ENCODE measurements at regions not wholly inside any gene's neighbourhood (a gene's known extent, or its start where the extent isn't known, plus 50 kb on each side); places are given as distances from the start of the nearest gene placed in this dataset.
"Not testable (repeated sequence)": the region's sequence is repeated elsewhere in the genome, so short reads cannot be mapped to it uniquely, and the experiment has no call there.

DNA sequence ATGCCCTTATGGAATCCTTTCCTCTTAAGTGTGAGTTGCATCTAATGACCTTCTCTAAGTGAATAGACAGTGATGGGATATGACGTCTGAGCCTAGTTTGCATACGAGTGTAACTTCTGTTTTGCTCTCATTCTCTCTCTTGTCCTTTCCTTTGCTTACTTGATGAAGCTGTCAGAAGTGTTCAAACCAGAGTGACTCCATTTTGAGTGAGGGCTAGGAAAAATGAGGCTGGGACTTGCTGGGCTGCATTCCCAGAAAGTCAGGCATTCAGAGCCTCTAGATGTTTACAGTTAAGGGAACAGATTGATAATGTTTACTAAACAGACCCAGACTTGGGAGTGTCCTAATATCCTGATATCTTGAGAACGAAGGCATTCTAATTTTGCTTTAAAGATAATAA, 311.2 kb upstream of the SOX4 start:
- DNase-seq (ENCODE audit: low read depth), result not testable (repeated sequence)

DNA sequence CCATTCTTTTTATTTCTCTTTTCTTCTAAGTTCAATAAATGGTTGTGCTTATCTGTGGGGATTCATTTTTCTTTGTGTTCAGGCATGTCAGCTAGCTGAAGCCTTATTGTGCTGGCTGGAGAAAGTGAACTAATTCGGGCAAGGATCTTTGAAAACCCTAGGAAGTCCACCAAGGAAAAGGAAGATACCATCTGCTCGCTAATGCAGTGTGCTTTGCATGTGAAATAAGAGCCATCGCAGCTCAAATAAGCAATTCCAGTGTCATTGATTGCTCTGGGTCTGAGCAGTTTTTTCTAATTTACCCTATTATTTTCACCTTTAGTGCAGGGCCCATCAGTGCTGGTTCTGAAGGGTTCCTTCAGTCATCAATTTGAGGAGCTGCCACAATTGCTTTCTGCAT, 309.4 kb upstream of the SOX4 start:
- DNase-seq (ENCODE audit: low read depth), result no peak

DNA sequence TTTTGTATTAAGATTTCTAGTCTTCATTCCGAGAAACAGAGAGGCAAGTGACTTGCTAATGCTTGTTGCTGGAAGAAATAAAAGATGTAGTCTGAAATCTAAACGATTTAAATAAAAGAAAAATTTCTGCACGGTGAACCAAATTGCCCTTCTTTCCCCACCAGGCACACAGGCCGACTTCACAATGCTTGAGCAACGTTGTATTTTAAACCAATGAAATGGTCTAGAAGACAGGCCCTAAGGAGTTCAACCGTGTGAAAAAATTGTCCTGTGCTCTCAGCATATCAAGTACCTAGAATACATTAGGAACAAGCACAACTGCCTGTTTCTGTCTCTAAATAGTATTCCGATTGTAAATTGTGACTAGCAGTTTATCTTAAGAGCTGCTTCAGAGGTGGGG, 308.8 kb upstream of the SOX4 start:
- no peak for DNase-seq (ENCODE audit: low read depth)

DNA sequence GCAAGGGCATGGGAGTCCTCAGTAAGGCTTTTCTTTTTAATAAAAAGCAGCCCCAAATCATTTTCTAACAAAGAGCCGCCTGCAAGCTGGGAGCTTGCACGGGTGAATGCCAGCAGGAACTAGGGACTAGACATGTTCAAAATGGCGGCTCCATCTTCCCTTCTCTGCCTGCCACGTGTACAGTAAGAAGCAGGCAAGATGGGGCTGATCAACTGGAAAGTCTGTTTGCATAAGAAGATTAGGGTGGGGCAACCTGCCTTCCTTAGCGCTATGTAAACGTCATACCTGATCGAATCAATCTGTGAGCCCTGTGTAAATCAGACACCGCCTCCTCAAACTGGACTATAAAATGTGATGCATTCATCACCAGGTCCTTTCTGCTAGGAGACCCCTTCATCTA, 299.4 kb upstream of the SOX4 start:
- no peak for DNase-seq (ENCODE audit: low read depth)

DNA sequence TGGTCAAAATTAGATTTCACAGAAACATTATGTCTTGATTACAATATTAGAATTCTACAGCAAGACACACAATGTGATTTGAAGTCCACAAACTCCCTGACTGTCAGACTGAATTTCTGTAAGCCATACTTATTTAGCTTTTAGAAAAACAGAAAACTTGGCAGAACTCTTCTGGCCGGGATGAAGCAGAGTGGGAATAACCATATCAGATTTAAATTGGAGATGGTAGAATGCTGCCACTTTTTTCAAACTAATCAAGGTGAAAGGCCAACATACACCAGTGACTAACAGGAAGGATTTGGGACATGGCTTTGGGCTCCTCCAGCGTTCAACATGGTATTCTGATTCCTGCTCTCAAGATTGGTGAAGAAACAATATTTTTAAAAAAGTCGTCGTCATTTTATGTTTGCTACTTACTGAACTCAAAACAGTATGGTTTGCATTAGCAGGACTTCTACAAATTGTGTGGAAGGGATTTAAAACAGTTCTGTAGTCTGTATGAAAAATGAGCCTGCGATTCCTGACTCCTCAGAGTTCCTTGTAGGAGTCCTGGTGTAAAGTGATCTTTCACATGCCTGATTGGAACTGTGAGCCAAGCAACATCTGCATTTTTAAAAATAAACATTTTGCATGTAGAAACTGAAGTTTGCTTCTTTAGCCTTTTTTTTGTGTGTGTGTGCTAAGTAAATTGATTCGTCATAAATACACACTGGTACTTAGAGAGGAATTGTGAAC, 297.9 kb upstream of the SOX4 start:
- DNase-seq (ENCODE audit: low read depth), result no peak

DNA sequence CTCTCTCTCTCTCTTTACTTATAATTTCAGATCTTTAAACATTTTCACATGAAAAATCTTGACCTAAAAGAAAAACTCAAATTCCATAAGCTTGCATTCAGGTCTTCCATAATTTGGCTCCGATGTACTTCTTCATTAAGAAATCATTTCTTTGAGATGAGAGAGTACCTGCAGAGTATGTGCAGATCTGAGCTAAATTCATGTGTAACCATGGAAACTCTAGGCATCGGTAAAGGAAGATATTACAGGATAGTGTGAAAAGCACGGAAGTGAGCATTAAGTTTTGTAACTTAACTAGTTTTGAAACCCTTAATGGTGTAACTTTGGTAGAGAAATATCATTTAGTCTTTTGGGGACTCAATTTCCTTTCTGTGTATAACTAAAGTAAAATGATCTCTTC, 295.9 kb upstream of the SOX4 start:
- no peak for DNase-seq (ENCODE audit: low read depth)

DNA sequence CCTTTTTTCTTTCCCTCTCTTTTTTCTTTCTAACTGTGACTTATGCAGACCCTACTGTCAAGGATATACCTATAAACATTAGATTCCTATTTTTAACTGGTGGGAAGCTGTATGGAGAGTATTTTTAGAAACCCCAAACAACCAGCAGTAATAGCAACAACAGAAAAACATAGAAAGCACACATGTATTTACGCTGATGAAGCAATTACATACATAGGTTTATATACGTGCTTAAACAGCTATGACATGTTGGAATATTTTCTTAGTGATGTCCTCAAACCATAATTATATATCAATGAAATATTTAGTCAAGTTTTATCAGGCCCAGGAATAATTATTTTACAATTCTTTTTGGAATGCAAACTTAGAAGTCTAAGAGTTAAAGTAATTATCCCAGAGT, 294.3 kb upstream of the SOX4 start:
- DNase-seq (ENCODE audit: low read depth), result no peak

DNA sequence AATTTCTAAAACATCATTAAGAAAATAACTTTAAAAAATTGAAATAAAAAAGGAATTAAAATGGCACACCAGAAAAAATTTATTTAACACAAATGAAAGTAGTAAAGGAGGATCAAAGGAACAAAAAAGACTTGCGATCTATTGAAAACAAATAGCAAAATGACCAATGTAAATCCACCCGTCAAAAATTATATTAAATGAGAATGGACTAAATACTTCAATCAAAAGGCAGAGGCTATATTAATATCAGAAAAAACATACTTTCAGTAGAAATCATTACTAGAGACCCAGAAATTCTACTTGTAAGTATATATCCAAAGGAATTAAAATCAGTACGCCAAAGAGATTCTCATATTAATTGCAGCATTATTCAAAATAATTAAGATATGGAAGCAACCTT, 293.1 kb upstream of the SOX4 start:
- DNase-seq (ENCODE audit: low read depth), result no peak

DNA sequence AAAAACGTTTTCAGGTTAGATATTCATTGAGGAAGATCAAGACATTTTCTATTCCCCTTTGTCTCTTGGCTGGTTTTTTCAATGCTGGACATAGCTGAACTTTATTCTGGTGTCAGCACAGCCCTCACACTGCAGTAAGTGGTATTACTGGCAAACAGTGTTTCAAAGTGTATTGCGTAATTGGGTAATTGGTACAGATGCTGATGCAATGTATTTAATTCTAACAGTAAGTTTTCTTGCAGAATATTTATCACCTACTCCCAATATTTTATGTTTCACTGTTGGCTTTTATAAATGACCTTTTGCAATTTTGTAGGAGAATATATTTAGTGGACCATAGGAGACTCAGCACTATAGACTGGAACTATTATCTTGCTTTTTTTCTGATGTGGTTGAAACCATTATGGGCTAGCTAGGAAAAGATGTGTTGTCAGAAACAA, 287.6 kb upstream of the SOX4 start:
- DNase-seq (ENCODE audit: low read depth), result peak; percentile 7

DNA sequence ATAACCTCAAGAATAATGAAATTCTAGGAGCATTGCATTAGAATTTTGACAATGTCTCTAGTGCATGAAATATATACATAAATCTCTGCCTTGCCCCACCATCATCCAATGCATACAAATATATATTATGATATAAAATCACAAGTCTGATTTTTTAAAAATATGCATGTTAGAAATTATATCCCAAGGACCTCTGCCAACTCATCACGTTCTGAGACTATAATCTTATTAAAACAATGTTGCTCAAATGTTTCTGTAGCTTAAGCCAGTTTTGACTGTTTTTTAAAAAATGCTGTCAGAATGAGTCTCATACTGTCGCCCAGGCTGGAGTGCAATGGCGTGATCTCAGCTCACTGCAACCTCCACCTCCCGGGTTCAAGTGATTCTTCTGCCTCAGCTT, 287.0 kb upstream of the SOX4 start:
- no peak for DNase-seq (ENCODE audit: low read depth)

DNA sequence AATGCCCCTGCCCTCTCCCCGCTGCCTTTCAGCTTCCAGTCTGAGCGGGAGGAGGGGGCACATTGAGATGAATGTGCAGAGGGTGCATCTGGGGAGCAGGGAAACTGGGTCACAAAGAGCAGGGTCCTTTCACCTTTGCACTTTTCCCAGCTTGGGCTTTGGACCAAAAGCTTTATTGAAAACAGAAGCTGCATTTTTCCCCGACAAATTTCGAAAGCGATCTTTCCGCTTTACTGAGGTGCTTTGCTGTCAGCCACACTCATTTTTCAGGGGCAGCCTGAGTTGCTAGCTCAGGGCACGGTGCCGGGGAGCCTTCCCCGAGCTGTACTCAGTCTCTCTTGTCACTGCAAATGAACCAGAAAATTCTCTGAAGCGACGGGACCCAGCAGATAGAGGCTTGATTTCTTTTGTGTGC, 283.7 kb upstream of the SOX4 start:
- DNase-seq (ENCODE audit: low read depth), result no peak

DNA sequence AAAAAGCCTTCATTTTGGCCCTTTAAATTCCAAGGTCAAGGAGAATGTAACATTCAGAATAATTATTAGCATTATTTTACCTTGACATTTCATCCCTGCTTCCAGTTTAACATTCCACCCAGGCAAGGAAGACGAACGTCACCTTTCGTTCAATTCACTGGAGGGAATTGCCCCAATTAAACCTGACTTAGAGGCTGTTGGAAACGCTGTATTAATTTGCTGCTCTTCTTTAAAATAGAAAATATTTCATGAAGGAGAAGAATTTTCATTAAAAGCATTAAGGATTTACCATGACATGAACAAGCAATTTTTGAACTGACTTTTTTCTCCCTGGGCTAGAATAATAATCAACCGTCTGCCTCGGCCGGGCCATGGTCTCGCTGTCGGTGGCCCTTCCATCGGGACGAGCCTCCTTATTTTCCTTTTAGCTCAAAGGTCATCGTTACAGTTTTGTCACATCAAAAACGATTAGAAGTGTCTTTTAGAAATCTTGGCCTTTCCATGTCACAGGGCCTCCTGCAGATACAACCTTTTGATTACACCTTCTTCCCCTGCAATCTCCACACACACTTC, 282.9 kb upstream of the SOX4 start:
- DNase-seq (ENCODE audit: low read depth), result no peak

DNA sequence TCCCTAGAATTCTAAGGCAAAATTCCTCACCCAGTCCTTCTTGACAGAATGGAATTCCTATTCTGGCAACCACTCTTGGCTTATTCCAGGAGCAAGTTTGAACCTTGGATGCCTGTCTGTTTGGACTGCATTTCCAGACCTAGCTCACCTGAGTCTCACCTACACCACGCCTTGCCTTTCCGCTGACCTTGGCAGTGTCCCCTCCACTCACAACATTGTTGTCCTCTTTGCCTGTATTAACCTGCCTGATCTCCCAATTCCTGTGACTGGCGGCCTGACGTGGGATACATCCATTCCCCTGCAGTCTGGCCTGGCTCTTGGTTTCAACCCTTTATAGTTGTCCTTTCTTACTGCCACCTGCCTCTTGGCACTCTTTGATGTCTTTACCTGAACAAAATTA, 281.4 kb upstream of the SOX4 start:
- no peak for DNase-seq (ENCODE audit: low read depth)

DNA sequence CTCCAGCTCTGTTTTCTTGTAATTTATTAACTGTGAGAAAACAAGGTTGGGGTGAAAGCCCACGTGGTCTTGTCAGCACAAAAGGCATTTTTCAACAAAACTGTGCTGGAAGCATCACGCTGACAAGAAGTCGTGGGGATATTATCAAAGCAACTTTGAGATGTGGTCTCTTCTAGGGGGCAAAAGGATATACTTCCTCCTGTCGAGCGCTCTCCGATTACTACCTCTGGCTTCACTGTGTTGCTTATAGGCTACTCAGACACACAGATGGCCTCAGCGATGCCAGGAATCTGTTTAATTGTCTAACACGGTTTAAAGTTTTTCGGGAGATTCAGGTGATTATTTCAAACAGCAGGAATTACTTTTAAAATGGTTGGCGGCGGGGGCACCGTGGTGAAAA, 275.9 kb upstream of the SOX4 start:
- DNase-seq (ENCODE audit: low read depth), result no peak

DNA sequence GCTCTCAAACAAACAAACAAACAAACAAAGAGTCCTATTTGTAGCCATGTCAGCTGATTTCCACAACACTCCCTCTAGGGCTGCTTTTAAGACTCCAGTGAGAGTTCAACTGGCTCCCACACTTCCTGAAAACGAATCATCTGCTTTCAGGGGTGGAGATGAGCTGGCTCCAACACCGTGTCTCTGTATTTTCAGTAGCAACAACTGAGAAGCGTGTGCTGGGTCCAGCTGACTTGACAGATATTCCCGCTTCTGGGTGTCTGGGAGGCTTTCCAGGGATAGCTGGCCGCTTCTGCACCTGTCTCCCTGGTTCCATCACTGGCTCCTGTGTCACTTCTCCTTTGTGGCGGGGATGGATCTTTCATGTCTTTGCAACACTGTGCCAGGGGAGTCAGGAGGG, 272.5 kb upstream of the SOX4 start:
- no peak for DNase-seq (ENCODE audit: low read depth)

DNA sequence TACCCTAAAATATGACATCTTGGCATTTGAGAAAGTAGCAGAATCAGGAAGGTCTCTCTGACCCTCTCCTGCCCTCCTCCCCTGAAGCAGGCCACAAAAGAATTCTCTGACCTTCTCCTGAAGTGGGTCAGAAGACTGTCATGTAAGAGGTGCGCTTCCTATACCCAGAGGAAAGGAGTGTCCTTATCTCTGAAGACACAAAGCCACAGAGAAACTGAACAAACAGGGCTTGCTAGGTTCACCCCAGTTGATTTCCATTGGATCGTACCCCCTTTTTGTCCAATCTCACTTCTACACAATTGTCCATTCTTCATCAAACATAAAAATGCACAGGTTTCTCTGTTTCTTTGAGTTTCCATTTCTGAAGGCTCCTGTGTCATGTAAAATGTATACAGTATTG, 272.0 kb upstream of the SOX4 start:
- DNase-seq (ENCODE audit: low read depth), result no peak

DNA sequence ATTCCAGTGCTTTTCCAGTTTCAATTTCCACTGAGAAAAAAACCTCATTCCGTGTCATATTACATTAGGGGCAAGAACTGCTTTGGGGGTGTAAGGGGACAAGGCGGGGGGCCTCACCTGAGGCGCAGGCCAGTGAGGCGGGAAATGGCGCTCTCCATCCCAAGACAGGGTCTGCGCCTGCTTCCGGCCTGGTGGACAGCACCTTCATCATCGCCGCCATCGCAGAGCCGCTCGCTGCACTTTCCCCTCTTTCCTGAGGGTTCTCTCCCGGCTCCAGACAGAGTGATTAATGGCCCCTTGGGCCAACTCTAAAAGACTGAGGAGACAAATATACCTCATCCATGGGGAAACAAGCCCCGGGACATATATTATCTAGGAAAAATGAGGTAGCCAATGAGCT, 270.0 kb upstream of the SOX4 start:
- no peak for DNase-seq (ENCODE audit: low read depth)

DNA sequence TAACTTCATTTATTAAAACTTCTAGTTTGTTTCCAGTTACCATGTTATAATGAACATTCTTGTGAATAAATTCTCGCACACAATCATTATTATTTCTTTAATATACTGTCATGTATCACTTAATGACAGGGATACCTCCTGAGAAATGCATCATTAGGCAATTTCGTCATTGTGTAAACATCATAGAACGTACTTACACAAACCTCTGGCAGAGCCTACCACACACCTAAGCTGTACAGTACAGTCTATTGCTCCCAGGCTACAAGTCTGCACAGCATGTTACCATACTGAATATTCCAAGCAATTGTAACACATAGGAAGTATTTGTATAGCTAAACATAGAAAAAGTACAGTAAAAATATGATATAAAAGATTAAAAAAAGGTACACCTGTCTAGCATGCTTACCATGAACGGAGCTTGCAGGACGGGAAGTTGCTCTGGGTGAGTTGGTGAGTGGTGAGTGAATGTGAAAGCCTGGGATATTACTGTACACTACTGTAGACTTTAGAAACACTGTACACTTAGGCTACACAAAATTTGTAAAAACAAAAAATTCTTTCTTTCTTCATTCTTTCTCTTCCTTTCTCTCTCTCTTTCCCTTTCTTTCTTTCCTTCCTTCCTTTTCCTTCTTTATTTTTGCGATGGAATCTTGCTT, 268.2 kb upstream of the SOX4 start:
- DNase-seq (ENCODE audit: low read depth), result no peak

DNA sequence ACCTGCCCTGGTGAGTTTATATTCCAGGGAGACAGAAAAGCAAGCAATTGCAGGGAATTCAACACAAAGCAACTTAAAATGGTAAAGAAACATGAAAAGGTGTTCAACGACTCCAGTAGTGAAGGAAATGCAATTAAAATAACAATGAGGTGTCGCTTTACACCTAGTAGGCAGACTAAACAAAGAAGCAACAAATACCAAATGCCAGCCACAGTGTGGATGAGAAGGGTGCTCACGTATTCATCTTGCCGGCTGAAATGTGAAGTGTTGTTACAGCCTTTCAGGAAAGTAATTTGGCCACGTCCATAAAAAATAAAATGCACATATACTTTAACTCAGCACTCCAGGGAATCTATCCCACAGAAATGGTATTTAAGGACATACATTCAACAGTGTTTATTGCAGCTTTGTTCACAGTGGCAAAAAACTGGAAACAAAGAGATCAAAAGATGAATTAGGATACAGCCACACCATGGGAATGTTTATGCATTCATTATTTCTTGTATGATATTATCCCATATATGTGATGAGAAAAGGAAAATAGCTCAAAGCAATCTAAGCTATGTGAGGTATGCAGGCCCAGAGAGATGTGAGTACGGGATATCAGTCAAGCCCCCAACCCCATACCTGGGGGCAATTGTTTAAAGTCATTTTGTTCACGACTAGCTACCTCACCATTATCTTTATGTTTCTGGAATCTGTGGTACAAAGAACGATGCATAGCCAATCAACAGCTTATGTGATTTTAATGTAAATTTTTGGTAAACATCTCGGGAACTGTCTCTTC, 266.0 kb upstream of the SOX4 start:
- no peak for DNase-seq (ENCODE audit: low read depth)

DNA sequence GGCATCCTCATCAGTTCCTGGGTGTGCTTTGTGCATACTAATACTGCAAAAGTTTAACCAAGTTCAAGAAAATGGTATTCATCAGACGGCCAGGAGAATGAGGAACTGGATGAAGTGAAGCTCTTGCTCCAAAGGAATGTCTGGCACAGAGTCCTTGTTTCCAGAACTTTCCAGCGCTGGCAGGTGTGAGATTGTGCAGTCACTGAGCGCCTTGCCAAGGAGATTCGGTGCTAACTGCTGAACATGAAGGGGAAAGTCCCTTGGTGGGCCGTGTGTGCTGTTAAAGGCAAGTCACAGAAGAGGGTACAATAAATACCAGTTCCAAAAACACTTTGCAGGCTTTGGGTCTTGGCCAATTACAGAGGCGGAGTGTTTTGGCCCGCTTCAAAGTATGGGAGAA, 262.3 kb upstream of the SOX4 start:
- no peak for DNase-seq (ENCODE audit: low read depth)

DNA sequence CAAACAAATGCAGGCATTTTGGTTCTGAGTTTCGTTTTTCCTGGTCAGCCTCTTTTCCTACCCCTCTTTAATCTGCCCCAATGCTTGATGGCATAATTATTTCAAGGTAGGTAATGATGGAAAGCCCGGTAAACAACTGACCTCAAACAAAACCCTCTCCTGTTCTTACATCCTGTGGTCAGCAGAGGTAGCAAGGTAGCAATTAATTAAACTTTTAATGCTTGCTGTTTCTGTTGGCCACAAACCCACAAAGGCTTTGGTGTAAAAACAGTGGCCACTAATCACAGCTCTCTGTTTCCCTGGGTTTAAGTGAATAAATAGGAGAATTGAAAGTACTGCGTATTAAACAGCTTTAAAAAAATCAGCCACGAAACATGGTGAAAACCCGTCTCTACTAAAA, 261.5 kb upstream of the SOX4 start:
- DNase-seq (ENCODE audit: low read depth), result no peak

DNA sequence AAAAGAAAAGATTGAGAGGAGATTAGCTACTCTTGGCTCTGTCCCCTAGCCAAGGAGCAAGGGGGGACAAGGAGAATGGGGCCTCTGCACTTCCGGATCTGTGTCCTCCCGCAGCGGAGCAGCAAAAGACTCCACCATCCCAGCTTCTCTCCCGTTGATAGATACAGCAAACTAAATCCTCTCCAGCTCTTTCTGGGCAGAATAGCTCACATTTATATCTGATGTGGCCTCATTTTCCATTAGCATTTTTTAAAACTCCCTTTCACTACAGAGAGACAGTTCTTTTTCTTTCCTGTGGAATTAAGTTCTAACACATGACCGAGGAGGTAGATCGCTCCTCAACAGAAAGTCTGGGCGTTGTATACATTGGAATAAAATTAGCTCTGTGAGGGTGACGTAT, 260.9 kb upstream of the SOX4 start:
- no peak for DNase-seq (ENCODE audit: low read depth)

DNA sequence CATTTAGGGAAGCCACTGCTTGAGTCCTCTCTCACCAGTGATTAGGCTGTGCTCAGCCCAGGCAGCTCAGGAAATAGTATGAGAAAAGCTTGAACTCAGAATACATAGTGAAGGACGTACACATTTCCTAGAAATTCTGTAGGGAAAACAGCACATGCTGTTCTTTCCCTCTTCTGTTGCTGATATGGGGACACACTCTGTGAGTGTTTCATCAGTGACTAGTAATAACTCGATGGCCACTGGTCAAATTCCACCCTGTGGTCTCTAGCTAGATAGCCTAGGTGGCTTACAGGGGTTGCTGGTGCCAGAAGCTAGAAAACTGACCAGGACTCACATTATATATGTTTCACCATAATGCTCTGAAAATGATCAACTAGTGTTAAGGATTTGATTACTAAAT, 259.8 kb upstream of the SOX4 start:
- no peak for DNase-seq (ENCODE audit: low read depth)
